ENCODE measurements at regions not wholly inside any gene's neighbourhood (a gene's known extent, or its start where the extent isn't known, plus 50 kb on each side); places are given as distances from the start of the nearest gene placed in this dataset.

DNA sequence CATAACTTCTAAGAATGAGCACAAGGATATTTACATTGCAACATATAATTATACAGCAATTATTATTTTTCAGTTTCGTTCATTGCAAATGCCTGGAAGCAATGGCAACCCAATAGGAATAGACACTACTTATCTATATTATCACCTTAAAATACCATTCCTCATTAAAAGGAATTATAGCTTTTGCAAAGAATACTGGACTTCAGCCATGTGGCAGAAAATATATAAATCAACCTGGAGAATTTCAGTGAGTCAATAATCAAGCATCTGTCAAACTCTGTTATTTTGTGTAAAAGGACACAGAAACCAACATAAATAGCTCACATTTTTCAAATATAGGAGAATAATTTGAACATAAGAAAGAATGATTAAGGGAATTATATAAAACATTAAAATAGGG is 96.1 kb upstream of the SEMA3C start:
- 67 to 71% methylated on average over 1 of the region's 1 CpG for WGBS, 2 donors
- intact Hi-C loops (cut with DNase I; ENCODE audit: low total_unique reads) = no loop called here
- no peak for DNase-seq (ENCODE audit: low spot score in 2 of 2)
- TF ChIP-seq POLR2A (IDR thresholded peaks at IDR 0.05) = no peak
- TF ChIP-seq, protein P1, sequence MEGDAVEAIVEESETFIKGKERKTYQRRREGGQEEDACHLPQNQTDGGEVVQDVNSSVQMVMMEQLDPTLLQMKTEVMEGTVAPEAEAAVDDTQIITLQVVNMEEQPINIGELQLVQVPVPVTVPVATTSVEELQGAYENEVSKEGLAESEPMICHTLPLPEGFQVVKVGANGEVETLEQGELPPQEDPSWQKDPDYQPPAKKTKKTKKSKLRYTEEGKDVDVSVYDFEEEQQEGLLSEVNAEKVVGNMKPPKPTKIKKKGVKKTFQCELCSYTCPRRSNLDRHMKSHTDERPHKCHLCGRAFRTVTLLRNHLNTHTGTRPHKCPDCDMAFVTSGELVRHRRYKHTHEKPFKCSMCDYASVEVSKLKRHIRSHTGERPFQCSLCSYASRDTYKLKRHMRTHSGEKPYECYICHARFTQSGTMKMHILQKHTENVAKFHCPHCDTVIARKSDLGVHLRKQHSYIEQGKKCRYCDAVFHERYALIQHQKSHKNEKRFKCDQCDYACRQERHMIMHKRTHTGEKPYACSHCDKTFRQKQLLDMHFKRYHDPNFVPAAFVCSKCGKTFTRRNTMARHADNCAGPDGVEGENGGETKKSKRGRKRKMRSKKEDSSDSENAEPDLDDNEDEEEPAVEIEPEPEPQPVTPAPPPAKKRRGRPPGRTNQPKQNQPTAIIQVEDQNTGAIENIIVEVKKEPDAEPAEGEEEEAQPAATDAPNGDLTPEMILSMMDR (IDR thresholded peaks at IDR 0.05) = no peak
- H3K4me3 ChIP-seq (ENCODE audit: low read depth, poor library complexity, severe bottlenecking) = no peak overlapping the region

DNA sequence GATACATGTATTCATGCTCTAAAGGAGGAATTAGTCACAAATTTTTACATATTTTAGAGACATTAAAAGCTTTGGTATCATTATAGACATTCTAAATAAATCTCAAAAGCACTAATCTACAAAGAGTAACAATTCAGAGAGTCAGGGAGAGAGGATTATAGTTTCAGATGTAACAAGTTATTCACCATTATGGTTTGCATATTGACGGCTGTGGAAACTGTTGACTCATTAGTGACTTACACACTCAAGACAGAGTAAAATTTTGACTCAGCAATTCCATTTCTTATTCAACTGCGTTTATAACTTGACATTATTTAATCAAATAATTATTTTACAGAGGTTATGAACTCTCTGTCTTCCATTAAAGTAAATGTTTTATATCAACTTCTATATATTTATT is 95.4 kb upstream of the SEMA3C start:
- intact Hi-C loops (cut with DNase I; ENCODE audit: low total_unique reads) = no loop called here
- H3K4me3 ChIP-seq (ENCODE audit: low read depth, poor library complexity, severe bottlenecking) = no peak overlapping the region
- WGBS, 2 donors = 49 to 63% methylated on average over 2 of the region's 2 CpGs
- DNase-seq (ENCODE audit: low spot score in 2 of 2) = no peak
- TF ChIP-seq, protein P1 (IDR thresholded peaks at IDR 0.05) = no peak
- no peak for TF ChIP-seq POLR2A (IDR thresholded peaks at IDR 0.05)

DNA sequence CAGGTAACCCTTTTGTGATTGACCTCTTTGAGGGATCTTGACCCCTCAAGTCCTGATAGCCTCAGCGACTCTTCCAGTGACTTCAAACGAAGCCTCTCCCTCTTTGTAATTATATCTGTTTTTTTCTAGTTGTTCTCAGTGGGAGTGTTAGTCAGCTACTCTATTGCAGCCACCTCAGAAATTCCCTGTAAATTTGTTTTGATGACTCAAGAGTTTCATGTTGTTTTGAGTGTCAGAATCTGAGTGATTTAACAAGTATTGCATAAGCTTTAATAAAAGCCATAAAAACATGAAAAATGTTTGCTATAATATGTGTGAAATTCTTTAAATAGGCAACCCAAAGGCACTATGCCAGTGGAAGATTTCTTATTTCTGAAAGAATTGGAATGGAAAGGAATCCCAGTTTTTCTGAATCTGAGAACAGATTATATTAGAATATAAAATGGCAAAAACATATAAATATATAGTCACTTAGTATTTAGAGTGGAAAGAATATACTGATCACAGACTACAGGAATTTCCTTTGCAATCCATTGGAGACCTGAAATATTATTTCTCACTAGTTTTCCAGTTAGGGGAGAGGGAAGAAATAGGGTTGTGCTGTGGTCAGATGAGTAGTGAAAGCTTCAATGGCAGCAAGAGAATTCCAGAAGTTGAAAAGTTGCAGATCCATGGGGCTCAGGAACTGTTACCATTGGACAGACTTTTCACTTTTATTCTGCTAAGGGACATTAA is 94.4 kb upstream of the SEMA3C start:
- intact Hi-C loops (cut with DNase I; ENCODE audit: low total_unique reads) = no loop called here
- no peak for DNase-seq (ENCODE audit: low spot score in 2 of 2)
- TF ChIP-seq, protein P1 (IDR thresholded peaks at IDR 0.05) = no peak
- TF ChIP-seq POLR2A (IDR thresholded peaks at IDR 0.05) = no peak
- 13 to 14% methylated on average over 2 of the region's 2 CpGs for WGBS, 2 donors
- H3K4me3 ChIP-seq (ENCODE audit: low read depth, poor library complexity, severe bottlenecking) = no peak overlapping the region

DNA sequence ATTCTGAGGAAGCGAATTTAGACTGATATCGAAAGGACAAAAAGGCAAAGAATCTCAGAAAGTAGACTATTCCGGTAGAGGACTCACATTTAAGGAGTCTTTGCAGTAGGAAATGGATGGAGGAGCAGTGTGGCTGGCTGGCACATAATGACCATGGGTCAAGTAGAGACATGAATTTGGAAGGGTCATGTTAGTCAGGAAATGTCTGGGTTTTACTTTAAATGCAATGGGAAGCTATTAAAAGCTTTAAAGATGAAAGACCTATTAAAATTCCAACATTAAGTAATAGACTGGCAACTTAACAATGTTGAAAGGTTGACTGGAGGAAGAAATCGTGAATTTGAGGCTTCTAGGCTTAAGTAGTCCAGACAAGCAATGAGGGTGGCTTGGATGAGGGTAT is 90.0 kb upstream of the SEMA3C start:
- intact Hi-C loops (cut with DNase I; ENCODE audit: low total_unique reads) = no loop called here
- TF ChIP-seq, protein P1 (IDR thresholded peaks at IDR 0.05) = no peak
- TF ChIP-seq POLR2A (IDR thresholded peaks at IDR 0.05) = no peak
- 72 to 73% methylated on average over 4 of the region's 4 CpGs for WGBS, 2 donors
- H3K4me3 ChIP-seq (ENCODE audit: low read depth, poor library complexity, severe bottlenecking) = no peak overlapping the region
- no peak for DNase-seq (ENCODE audit: low spot score in 2 of 2)

DNA sequence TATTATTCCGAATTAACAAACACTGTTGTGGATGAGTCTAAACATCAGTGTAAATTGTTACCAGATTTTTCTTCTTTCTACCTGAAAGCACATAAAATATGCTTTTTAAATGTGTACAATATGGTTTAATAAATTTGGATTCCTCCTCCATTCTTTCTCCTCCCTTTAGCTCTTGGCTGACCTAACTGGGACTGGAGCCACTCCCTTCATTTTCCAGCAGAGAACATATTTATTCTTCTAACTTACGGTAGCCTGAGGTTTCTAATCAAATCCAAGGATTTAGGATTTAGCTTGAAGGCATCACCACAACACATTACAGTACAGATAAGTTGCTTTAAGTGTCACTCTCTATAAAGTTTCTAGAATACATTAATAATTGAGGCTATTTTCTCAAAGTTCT is 88.2 kb upstream of the SEMA3C start:
- intact Hi-C loops (cut with DNase I; ENCODE audit: low total_unique reads) = no loop called here
- no peak overlapping the region for H3K4me3 ChIP-seq (ENCODE audit: low read depth, poor library complexity, severe bottlenecking)
- DNase-seq (ENCODE audit: low spot score in 2 of 2) = no peak
- TF ChIP-seq, protein P1 (IDR thresholded peaks at IDR 0.05) = no peak
- 43 to 44% methylated on average over 2 of the region's 2 CpGs for WGBS, 2 donors

DNA sequence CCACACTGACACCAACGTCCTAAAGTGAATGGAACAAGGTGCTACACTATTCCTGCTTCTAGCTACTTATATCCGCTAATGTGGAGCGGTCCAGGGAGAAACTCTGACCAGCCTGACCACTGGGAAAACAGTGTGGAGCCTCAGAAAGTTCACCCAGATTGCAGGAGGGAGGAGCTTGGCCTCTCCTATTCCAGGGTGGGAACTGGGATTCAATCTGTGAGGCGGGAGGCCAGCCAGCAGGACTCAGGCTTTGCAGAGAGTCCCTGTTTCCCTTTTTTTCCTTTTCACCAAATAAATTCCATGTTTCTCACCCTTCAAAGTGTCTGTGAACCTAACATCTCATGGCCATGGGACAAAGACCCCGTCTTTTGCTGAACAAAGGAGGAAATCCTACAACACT is 86.4 kb upstream of the SEMA3C start:
- intact Hi-C loops (cut with DNase I; ENCODE audit: low total_unique reads) = no loop called here
- TF ChIP-seq POLR2A (IDR thresholded peaks at IDR 0.05) = no peak
- TF ChIP-seq, protein P1 (IDR thresholded peaks at IDR 0.05) = no peak
- H3K4me3 ChIP-seq (ENCODE audit: low read depth, poor library complexity, severe bottlenecking) = no peak overlapping the region
- no peak for DNase-seq (ENCODE audit: low spot score in 2 of 2)
- WGBS, 2 donors = 84 to 88% methylated on average over 5 of the region's 5 CpGs
